Transverse colon (tissue), 4 donors: ENCODE measurements at regions not wholly inside any gene's neighbourhood (a gene's known extent, or its start where the extent isn't known, plus 50 kb on each side); places are given as distances from the start of the nearest gene placed in this dataset.

ENCODE experiments used
- DNase-seq: peaks from one replicate; pipeline ENCODE4 v3.0.0-alpha.2; 2019
- H3K27ac ChIP-seq, 4 donors: fragments of 200-600 bp; sonication (generic); 2 replicates each; pipeline ENCODE4 v1.5.1; 2016 to 2018; ENCODE audit warnings: inconsistent platforms in 4 of 4
- H3K27me3 ChIP-seq: fragments of 200-600 bp; sonication (generic); 2 replicates; pipeline ENCODE4 v1.5.1; 2017; ENCODE audit warnings: inconsistent platforms
- H3K36me3 ChIP-seq, 4 donors: fragments of 200-600 bp; sonication (generic); 2 replicates each; pipeline ENCODE4 v1.5.1; 2017 to 2019; ENCODE audit warnings: inconsistent platforms in 4 of 4
- H3K4me1 ChIP-seq, 4 donors: fragments of 200-600 bp; sonication (generic); 2 replicates each; pipeline ENCODE4 v1.5.1; 2017 to 2020; ENCODE audit warnings: inconsistent platforms in 4 of 4
- H3K4me3 ChIP-seq, 4 donors: fragments of 200-600 bp; sonication (generic); 1 replicate in 1 of 4; 2 replicates in 3 of 4; pipeline versions ENCODE4 v1.5.1 to v1.6.1; 2017 to 2019; ENCODE audit warnings: inconsistent platforms in 4 of 4
- H3K9me3 ChIP-seq, 2 donors: fragments of 200-600 bp; sonication (generic); 2 replicates each; pipeline ENCODE4 v1.5.1; 2017 to 2019; ENCODE audit warnings: inconsistent platforms in 2 of 2
- EP300 ChIP-seq: sonication (generic); formaldehyde crosslinking; IDR thresholded peaks from one replicate; pipeline ENCODE4 v1.6.1; 2017; ENCODE audit warnings: antibody characterized with exemption, low read depth
- POLR2A ChIP-seq: fragments of 450-650 bp; IDR thresholded peaks from one replicate; pipeline ENCODE4 v1.6.1; 2016; ENCODE audit warnings: antibody characterized with exemption, mild to moderate bottlenecking, moderate library complexity
- POLR2AphosphoS5 ChIP-seq, 3 donors: sonication (generic); formaldehyde crosslinking; IDR thresholded peaks; one replicate each; pipeline ENCODE4 v1.6.1; 2016; ENCODE audit warnings: antibody characterized with exemption in 3 of 3
- WGBS, 2 donors: methylation state at CpG; one replicate each; pipeline ENCODE4 v1.1.5; 2018; ENCODE audit warnings: low coverage in 1 of 2; 5-methylcytosine and 5-hydroxymethylcytosine counted together
- in situ Hi-C, 4 donors: fragments of 200-750 bp; cut with MboI; loops; one replicate each; pipeline versions ENCODE4 v1.15.0 to v1.15.1; 2017; ENCODE audit warnings: low sequenced_read_pairs in 3 of 4, low pct_ligation_motif_present in 1 of 4, low pct_unique_long_range_greater_than_20kb in 1 of 4
- intact Hi-C: fragments of 100-400 bp; cut with DNase I; formaldehyde crosslinking; loops from one replicate; pipeline ENCODE4 v1.15.1; 2023; ENCODE audit warnings: low total_unique reads
- TF ChIP-seq, protein P1 (sequence below), 5 experiments: fragments of 200-600 bp in 3 of 5; fragments of 450-650 bp in 2 of 5; sonication (generic) in 3 of 5; IDR thresholded peaks; 1 replicate in 2 of 5; 2 replicates in 3 of 5; pipeline ENCODE4 v1.5.1; 2016 to 2017; ENCODE audit warnings: antibody characterized with exemption in 5 of 5, inconsistent platforms in 3 of 5, mild to moderate bottlenecking in 2 of 5, moderate library complexity in 1 of 5

GRCh38 chr15:94535298-94536048 lies 304.1 kb downstream of the MCTP2 start:
- intact Hi-C loops, result no loop called here
- in situ Hi-C loops, result no loop called here
- Histone ChIP-seq H3K27ac (no peak overlapping the region), H3K27me3 (no peaks in the 10 kb centered on the region), H3K9me3 (no peaks in the 10 kb centered on the region), H3K4me1 (no peaks in the 10 kb centered on the region), H3K36me3 (no peaks in the 10 kb centered on the region), H3K4me3 (no peak overlapping the region)
- no peak for DNase-seq
- TF ChIP-seq POLR2A (no peak), POLR2AphosphoS5 (IDR thresholded peaks at IDR 0.05) (no peak), EP300 (no peak)
- TF ChIP-seq, protein P1, sequence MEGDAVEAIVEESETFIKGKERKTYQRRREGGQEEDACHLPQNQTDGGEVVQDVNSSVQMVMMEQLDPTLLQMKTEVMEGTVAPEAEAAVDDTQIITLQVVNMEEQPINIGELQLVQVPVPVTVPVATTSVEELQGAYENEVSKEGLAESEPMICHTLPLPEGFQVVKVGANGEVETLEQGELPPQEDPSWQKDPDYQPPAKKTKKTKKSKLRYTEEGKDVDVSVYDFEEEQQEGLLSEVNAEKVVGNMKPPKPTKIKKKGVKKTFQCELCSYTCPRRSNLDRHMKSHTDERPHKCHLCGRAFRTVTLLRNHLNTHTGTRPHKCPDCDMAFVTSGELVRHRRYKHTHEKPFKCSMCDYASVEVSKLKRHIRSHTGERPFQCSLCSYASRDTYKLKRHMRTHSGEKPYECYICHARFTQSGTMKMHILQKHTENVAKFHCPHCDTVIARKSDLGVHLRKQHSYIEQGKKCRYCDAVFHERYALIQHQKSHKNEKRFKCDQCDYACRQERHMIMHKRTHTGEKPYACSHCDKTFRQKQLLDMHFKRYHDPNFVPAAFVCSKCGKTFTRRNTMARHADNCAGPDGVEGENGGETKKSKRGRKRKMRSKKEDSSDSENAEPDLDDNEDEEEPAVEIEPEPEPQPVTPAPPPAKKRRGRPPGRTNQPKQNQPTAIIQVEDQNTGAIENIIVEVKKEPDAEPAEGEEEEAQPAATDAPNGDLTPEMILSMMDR (IDR thresholded peaks at IDR 0.05), result no peak
- 86 to 94% methylated on average over 2 of the region's 2 CpGs for WGBS, 2 donors

DNA sequence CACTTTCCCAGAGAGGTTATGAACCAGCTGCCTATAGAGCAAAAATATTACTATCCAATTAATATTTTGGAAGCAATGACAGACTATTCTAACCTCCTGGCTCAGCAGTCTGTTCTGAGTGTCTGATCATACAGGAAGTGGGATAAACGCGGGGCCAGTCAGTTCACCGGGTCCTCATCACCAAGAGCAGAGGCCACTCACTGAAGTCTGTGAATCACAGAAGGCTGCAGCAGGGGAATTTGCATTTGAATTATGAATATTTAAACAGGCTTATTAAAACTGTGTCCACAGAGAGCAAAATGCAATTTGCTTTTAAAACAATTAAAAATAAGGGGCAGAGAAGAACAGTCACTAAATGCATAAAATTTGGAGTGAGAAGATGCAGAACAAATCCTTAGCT lies 305.2 kb downstream of the MCTP2 start:
- H3K36me3 ChIP-seq, result no peaks in the 10 kb centered on the region
- DNase-seq, result no peak

DNA sequence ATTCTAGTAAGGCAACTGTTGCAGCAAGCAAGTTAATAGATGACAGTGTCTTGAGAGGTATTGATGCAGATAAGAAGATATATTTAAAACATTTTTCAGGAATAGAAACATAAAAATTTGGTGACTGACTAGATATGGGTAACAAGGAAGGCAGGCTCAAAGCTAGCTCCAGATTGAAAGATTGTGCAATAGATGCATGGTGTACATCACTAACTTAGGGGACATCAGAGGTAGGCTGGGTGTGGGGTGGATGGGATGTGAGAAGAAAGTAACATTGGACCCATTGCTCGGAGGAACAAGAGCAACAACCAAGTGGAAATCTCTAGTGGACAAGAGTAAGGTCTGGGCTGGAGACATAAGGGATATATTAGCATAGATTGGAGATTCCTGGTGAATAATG lies 306.9 kb downstream of the MCTP2 start:
- Histone ChIP-seq H3K27me3 (peaks cover 10% of the 10 kb centered on the region), H3K4me3 (no peak overlapping the region), H3K9me3 (no peaks in the 10 kb centered on the region), H3K27ac (no peak overlapping the region), H3K36me3 (no peaks in the 10 kb centered on the region), H3K4me1 (no peaks in the 10 kb centered on the region)
- TF ChIP-seq POLR2A (no peak), EP300 (no peak), POLR2AphosphoS5 (IDR thresholded peaks at IDR 0.05) (no peak)
- TF ChIP-seq, protein P1 (IDR thresholded peaks at IDR 0.05), result no peak
- intact Hi-C loops (no loop called here), in situ Hi-C loops (no loop called here)
- DNase-seq, result no peak
- WGBS, 2 donors, result 4 to 40% methylated on average over 1 of the region's 1 CpG

More for the DNA sequence above, 305.2 kb downstream of the MCTP2 start:
- no peaks in the 10 kb centered on the region for H3K4me1 ChIP-seq
- in situ Hi-C loops (no loop called here), intact Hi-C loops (no loop called here)
- peaks cover 2% of the 10 kb centered on the region for H3K27me3 ChIP-seq
- no peaks in the 10 kb centered on the region for H3K9me3 ChIP-seq
- H3K4me3 ChIP-seq, result no peak overlapping the region
- no peak for TF ChIP-seq EP300
- WGBS, 2 donors, result 40 to 42% methylated on average over 1 to 3 of the region's 3 CpGs
- no peak overlapping the region for H3K27ac ChIP-seq

- no peaks in the 10 kb centered on the region for H3K9me3 ChIP-seq
- H3K4me3 ChIP-seq, result no peak overlapping the region
- in situ Hi-C loops (no loop called here), intact Hi-C loops (no loop called here)
- H3K4me1 ChIP-seq, result no peaks in the 10 kb centered on the region
- 57 to 67% methylated on average over 1 of the region's 1 CpG for WGBS, 2 donors
- H3K27me3 ChIP-seq, result peaks cover 10% of the 10 kb centered on the region
- no peaks in the 10 kb centered on the region for H3K36me3 ChIP-seq
- H3K27ac ChIP-seq, result no peak overlapping the region
- no peak for DNase-seq
- no peak for TF ChIP-seq POLR2AphosphoS5 (IDR thresholded peaks at IDR 0.05)
- TF ChIP-seq, protein P1 (IDR thresholded peaks at IDR 0.05), result no peak
- TF ChIP-seq POLR2A, result no peak
- TF ChIP-seq EP300, result no peak
Measured at GRCh38 chr15:94542391-94542790, 311.0 kb downstream of the MCTP2 start.

- TF ChIP-seq, protein P1 (IDR thresholded peaks at IDR 0.05), result no peak
- TF ChIP-seq POLR2AphosphoS5 (IDR thresholded peaks at IDR 0.05), result no peak
- Histone ChIP-seq H3K9me3 (no peaks in the 10 kb centered on the region), H3K4me3 (no peak overlapping the region), H3K27me3 (peaks cover 6% of the 10 kb centered on the region), H3K27ac (no peak overlapping the region), H3K4me1 (no peaks in the 10 kb centered on the region), H3K36me3 (no peaks in the 10 kb centered on the region)
- in situ Hi-C loops (no loop called here), intact Hi-C loops (no loop called here)
- WGBS, 2 donors, result 46 to 52% methylated on average over 2 of the region's 2 CpGs
- DNase-seq, result no peak
Measured at GRCh38 chr15:94546808-94547207, 315.4 kb downstream of the MCTP2 start.
